GM18909 (cell line): ENCODE measurements at regions not wholly inside any gene's neighbourhood (a gene's known extent, or its start where the extent isn't known, plus 50 kb on each side); places are given as distances from the start of the nearest gene placed in this dataset.

ENCODE experiments used
- ATAC-seq: cut with Tn5 transposase; IDR thresholded peaks from one replicate; pipeline ENCODE4 v1.9.1; 2021; ENCODE audit warnings: mild to moderate bottlenecking; ENCODE audit not compliant: unreplicated experiment, poor library complexity

- ATAC-seq: no peak
Observed at GRCh38 chr15:70275461-70276138, 177.9 kb upstream of the TLE3 start.

GRCh38 chr15:70274908-70275307 is 177.2 kb upstream of the TLE3 start:
- ATAC-seq: no peak

DNA sequence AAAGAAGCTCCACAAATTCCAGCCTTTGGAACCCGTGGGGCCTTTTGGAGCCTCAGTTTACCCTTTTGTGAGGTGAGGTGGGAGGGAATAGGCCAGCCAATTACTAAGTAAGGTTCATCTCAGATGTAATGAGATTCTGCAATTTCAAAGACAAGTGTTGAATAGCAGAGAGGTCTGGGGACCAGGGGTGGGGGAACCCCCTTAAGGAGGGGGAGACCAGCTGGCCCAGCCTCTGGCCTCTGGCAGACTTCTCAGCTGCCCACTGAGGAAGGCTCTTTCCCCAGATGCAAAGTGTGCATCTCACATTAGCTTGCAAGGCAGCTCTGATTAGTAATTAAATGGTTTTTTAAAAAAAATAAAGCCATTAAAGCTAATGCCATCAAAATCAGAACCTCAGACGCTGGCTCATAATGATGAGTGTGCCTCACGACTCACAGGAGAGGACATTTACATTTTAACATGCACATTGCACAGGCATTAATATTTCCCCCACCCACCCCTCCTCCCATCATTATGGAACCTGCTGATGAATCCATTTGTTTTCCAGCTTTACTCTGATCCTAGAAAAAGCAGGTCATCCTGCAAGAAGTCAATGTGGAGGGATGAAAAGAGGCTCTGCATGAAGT is 176.7 kb upstream of the TLE3 start:
- no peak for ATAC-seq

GRCh38 chr15:70273808-70274207 is 176.1 kb upstream of the TLE3 start:
- no peak for ATAC-seq

DNA sequence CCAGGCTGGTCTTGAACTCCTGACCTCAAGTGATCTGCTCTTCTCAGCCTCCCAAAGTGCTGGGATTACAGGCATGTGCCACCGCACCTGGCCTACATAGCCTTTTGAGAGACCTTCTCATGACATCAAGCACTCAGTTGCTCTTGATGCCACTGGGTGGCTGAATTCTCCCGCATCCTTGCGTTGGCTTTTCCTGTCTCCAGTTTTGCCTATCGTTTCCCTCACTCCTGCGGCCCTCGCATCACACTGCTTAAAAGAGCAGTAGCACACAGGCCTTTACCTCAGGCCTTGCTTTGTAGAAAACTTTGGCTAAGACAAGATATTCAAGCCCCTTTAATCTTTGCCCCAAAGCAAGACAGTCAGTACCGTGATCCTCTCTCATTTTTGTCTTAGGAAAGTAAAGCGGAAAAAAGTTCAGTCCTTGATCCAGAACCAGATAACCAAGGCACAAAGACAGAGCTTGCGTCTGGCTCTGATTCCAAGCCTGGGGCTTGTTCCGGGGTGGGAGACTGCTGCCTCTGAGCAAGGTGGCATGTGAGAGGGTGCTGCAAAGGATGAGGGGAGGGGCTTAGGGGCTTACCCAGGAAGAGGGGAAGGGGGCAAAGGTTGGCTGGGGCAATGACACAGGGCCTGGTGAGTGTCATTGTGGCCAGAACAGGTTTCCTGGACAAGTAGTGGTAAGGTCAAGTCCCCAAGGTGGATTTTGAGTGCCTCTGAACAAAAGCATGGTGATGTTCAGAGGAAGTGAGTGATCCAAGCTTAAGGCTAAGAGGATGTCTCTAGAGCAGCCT is 175.0 kb upstream of the TLE3 start:
- ATAC-seq: no peak

GRCh38 chr15:70271422-70272088 is 173.8 kb upstream of the TLE3 start:
- no peak for ATAC-seq

DNA sequence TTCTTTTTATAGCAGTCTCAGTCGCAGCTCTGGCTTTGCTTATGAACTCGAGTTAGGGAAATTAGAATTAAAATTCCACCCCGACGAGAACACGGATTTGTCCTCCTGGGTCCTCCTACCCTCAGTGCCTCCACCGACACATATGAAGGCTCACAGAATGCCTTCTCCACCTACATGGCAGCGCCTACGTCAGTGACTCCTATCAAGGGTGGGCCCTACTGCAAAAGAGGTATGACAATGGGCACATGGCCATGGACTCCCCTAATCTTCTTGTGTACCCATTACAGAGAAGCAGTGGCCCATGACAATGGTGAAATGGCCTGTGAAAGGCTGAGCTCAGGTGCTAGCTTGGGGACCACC is 173.0 kb upstream of the TLE3 start:
- no peak for ATAC-seq

- ATAC-seq: no peak
Observed at GRCh38 chr15:70269991-70270751, 172.5 kb upstream of the TLE3 start.

DNA sequence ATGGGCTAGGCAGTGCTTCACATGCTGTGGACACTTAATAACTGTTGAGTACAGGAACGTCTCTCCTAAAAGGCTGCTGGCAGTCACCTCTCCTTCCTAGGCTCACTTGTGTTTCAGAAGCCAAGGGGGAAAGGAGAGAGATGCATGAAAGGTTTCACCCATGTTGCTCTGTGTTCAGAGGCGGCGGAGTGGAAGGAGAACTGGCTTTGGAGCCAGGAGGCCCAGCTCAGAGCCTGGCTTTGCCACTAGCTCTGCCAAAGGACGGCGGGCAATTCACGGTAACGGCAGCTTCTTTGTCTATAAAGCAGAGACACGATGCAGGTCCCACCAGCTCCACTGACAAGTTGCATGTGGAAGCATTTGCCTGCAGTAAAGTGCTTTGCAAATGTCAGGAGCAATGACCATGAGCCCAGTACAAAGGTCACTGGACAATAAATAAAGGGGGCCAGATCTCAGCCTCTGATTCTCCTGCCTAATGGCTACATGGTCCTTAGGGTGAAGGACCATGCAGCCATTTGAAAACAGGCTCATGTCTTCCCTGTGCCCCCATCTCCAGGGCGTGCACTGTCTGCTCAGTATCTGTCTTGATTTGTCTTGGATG is 171.7 kb upstream of the TLE3 start:
- ATAC-seq: no peak

GRCh38 chr15:70268698-70269251 is 171.1 kb upstream of the TLE3 start:
- ATAC-seq: no peak

- ATAC-seq: no peak
Observed at GRCh38 chr15:70267879-70268278, 170.2 kb upstream of the TLE3 start.

DNA sequence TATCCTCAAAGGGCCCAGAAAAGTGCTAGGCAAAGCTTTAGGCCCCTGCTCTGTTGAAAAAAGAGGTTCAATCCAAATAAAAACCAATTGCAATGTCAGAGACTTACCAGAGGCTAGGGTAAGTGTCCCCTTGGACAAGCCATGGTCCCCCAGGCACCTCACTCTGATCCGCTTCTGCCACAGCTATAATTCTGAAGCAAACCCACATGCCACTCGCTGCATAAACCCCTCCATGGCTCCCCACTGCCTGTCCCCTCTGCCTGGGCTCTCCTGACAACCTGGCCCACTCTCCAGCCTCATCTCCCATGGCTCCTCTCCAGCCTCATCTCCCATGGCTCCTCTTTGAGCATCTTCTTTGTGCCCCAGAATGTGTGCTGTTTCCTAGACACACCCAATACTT is 169.6 kb upstream of the TLE3 start:
- ATAC-seq: no peak

DNA sequence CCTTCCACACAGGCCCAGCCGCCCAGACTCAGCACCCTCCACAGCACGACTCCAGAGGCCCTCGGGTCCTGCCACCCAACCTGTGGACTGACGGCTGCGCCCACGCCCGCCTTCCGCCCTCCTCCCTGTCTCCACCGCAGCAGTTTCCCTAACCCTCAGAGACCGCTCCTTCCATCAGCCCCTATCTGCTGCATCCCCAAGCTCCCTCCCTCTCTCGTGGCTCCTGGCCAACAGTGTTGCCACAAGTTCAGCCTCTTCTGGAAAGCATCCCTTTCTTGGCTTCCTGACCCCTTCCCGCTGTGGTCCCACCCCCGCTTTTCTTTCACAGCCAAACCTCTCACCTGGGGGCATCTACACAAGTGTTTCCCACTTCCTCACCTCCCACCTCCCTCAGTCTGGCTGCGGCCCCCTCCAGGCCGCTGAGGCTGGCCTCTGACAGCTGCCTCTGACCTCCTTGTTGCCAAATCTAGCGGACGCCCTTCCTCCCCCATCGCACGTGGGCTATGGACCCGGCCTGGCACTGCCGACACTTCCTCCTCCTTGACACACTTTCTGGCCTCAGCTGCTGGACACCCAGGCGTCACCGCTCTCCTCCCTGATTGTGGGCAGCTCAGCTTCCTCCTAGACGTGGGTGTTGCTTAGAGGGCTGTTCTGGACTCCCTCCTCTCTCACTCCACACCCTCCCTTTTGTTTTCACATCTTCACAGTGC is 168.8 kb upstream of the TLE3 start:
- no peak for ATAC-seq

DNA sequence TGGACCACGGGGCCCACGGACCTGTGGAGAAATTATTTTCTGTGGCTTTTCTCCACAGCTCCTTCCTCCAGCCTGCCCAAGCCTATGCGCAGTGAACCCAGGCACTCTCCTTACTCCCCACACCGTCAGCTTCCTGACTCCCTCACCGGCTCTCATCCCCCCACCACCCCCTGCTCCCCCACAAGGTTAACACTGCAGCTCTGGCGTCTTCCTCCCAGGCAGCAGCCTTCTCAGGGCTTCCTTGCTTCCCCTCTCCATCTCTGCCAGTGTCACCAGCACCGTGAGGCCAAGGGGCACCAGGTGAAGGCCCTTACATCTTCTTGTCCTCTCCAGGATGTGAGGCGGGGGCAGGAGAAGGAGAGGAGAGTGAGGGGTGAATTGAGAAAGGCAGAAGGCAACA is 168.3 kb upstream of the TLE3 start:
- ATAC-seq: no peak

DNA sequence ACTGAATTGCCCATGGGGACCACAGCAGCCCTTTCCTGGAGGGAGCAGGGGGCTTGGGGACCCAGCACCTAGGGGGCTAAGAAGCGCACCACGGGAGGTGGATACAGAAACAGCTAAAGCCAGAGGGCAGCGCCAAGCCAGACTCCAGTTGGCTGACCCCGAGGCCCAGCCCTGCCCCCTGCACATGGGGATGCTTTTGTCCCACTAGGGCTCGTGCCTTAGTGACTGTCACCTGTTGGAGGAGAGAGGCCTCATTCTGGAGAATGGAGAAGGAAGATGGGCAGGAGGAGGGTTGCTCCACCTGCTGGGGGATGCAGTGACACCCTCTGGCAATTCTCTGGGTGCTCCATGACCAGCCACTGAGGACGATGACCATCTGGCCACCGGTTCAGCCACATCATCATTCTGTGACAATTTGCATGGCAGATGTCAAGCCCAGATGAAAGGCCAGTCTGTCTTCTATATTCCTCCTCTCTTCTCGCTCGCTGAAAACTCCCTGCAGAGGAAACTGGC is 167.8 kb upstream of the TLE3 start:
- no peak for ATAC-seq

- ATAC-seq: no peak
Observed at GRCh38 chr15:70264738-70265465, 167.2 kb upstream of the TLE3 start.

DNA sequence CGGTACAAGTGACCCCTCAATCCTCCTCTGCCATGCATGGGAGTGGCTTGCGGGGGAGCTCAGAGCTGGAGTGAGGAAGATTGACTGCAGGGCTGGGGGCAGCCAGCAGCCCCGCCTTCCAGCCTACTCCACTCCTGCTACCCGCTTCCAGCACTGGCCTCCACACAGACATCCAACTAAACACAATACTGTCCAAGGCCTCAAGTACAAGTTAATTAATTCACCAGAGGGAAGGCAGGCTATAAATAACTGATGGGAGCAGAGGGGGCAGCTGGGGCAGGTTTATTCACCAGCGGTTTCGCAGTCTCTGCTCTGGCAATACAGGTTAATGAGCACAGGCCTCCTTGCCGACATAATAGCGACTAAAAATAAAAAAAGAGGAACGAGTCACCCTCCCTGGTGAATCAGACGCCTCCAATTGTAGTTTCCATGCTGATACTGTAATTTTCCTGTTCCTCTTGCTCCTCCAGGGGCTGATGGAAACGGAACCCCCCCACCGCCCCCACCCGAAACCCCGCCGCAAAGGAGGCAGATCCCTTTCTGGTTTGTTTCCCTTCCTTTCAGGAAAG is 166.4 kb upstream of the TLE3 start:
- ATAC-seq: no peak
